Glomerular endothelial cell (primary cell): ENCODE measurements at regions not wholly inside any gene's neighbourhood (a gene's known extent, or its start where the extent isn't known, plus 50 kb on each side); places are given as distances from the start of the nearest gene placed in this dataset.
A peak's percentile ranks its signal among the peaks of the same experiment; 100 is the strongest.

Experiments used
- DNase-seq: peaks from one replicate; pipeline ENCODE4 v3.0.0-alpha.2; 2011; ENCODE audit warnings: low read depth, low spot score; ENCODE audit errors: extremely low read depth

- DNase-seq = no peak
Measured at GRCh38 chr4:31984872-31985271, 1264.7 kb downstream of the PCDH7 start.

- no peak for DNase-seq
Measured at GRCh38 chr4:31995943-31996901, 1276.1 kb downstream of the PCDH7 start.

GRCh38 chr4:31998807-31999206, 1278.6 kb downstream of the PCDH7 start:
- DNase-seq = no peak

DNA sequence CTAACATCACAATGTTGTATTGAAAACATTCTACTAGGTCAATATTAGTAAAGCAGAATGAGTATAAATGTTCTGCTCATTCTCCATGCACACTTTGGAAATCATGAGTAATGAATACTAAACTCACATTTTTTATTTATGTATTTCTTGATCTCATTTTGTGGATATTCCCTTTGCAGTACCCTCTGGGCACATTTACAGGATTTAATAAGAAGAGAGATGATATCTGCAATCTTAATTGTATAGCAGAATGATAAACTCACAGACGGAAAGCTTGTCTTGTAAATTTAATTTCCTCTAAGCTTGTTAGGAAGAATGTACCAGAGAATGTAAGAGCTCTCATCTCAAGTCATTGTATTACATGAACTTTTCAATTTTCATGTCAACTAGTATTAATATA, 1279.7 kb downstream of the PCDH7 start:
- no peak for DNase-seq

GRCh38 chr4:32000846-32001488, 1280.8 kb downstream of the PCDH7 start:
- DNase-seq = no peak

DNA sequence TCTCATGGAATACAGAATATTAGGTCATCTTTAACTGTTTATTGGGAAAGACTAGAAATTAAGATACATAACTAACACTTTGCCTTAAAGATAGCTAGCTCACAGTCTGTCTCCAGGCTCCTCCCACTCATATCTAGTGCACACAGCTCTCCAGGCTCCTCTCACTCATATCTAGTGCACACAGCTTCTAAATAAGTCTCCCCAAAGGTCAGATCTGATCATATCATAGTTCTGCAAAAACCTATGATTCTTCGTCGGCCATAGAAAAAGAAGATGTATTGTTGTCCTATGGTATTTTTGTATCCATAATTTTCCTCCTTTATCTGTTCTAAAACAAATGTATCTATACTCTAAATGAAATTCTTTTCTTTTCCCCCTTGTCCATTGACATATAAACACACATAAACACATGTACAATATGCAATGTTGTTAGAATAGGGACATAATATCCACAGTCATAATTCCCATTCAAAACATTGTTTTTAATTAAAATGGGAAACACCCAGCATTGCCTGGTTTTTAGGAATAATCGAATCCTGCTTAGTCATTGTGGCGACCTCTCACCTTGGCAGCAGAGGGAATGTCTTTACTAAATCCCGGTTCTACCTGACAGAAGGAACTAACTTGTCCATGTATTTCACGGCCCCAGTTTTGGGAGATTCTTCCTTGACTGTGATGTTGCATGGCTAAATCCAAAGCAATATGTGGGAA, 1282.0 kb downstream of the PCDH7 start:
- DNase-seq = no peak

GRCh38 chr4:32003548-32003947, 1283.4 kb downstream of the PCDH7 start:
- no peak for DNase-seq

DNA sequence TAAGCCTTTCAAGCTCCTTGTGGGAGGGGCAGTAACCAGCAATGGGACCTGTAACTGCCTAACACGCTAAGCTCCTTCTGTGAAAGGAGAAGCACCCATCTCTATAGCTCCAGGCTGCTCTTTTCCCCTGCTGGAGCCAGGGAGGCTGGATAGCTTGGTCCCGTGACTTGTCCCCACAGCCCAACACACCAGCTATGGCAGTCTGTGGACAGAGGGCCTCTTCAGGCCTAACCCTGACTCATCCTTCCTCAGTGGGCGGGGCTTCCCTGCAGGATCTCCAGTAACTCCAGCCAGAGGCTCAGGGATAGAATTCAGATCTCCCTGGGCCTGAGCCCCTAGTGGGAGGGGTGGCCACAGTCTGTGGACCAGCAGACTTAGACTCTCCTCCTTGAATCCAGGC, 1290.1 kb downstream of the PCDH7 start:
- no peak for DNase-seq

- no peak for DNase-seq
Measured at GRCh38 chr4:32022071-32022470, 1301.9 kb downstream of the PCDH7 start.

DNA sequence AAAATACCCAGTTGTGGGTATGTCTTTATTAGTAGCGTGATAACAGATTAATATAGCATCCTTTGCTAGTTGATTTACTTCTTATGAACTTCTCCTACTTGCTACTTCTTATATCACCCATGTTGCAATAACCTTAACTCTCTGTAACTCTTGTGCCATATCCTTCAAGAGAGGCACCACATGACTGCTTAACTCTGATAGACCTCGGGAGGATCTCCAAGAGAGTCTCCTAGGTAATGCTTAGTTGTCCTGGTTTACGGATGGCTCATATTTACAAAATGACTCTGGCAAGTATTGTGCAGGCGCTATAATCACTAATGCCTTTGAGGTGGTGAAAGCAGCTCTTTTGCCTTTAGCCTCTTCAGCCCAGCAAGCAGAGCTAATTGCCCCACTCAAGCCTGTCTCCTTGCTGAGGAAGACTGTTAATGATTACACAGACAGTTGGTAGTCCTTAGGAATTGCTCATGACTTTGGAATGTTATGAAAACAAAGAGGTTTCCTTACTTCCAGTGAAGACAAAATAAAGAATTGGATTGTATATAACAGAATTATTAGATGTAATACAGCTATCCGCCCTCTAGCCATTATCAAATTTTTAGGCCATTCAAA, 1305.8 kb downstream of the PCDH7 start:
- DNase-seq = peak; percentile 2

- DNase-seq = no peak
Measured at GRCh38 chr4:32030406-32030805, 1310.2 kb downstream of the PCDH7 start.

- no peak for DNase-seq
Measured at GRCh38 chr4:32031026-32031425, 1310.9 kb downstream of the PCDH7 start.

- no peak for DNase-seq
Measured at GRCh38 chr4:32032136-32032672, 1312.0 kb downstream of the PCDH7 start.

GRCh38 chr4:32037399-32037798, 1317.2 kb downstream of the PCDH7 start:
- DNase-seq = no peak

DNA sequence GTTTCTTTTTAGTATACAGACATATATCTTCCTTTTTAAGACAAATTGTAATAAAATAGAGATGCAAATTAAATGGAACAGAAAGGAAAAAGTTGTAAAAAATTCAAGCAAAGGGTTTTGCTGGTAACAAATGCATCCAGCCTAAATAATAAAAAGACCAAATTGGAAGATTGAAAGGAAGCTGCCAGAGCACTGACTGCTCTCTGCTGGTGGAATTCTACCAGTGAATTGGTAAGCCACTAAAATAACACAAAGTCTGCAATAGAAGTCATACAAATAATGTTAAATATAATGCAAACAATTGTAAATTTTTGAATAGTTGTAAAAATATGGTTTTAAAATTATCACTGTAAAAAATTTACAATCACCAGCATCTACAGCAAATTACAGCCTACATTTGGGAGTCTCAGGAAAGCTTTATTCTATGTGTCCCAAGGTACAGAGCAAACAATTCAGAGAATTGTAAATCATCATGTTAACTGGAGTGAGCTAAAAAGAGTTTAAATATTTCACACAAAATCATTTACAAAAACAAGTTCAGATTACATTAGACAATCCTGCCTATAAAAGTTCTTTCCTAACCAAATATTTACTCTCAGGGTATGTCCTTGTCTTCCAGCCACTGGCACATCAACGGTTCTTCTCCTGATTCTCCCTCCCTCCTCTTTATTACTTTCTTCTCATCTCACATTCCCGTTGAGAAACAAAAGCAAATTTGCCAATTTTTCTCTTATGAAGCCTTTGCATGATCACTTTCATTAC, 1322.5 kb downstream of the PCDH7 start:
- no peak for DNase-seq

DNA sequence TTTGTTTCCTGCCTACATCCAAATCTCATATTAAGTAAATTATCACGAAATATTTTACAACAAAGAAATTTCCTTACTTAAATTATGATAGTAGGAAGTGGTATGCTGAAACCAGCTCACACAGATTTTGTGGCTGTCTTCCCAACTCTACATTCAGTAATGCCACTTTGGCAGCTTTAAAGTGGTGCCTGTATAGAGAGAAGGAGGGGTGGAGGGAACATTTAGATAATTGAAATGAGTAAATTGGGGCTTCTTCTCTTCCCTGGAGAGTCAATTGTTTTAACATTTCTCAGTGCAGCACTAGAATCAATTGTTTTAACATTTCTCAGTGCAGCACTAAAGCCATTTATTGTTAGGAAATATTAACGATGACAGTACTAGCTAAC, 1323.1 kb downstream of the PCDH7 start:
- DNase-seq = no peak

GRCh38 chr4:32061916-32062315, 1341.7 kb downstream of the PCDH7 start:
- DNase-seq = no peak

DNA sequence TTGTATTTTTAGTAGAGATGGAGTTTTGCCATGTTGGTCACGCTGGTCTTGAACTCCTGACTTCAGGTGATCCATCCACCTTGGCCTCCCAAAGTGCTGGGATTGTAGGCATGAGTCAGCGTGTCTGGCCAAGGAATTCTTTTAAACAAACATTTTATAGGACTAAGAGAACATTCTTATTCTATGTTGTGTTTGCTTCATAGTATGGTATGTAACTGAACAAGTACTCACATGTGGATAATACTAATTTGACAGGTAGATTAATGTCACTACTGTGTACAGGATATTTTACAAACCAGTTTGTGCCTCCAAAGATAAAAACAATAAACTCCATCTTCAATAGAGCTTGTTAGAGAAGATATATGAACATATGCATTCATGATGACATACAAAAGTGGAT, 1353.4 kb downstream of the PCDH7 start:
- no peak for DNase-seq

GRCh38 chr4:32087211-32087610, 1367.0 kb downstream of the PCDH7 start:
- DNase-seq = no peak

- no peak for DNase-seq
Measured at GRCh38 chr4:32094987-32095386, 1374.8 kb downstream of the PCDH7 start.
